ENCODE measurements at regions not wholly inside any gene's neighbourhood (a gene's known extent, or its start where the extent isn't known, plus 50 kb on each side); places are given as distances from the start of the nearest gene placed in this dataset.
A peak's percentile ranks its signal among the peaks of the same experiment; 100 is the strongest.

- Histone ChIP-seq H3K27me3 (peaks cover 0 to 24% (median 0%) of the 10 kb centered on the region in 3 donors), H3K4me1 (no peaks in the 10 kb centered on the region), H3K36me3 (no peaks in the 10 kb centered on the region), H3K4me3 (no peak overlapping the region), H3K9me3 (no peaks in the 10 kb centered on the region), H3K27ac (no peak overlapping the region)
- no peak for DNase-seq
- intact Hi-C loops (cut with DNase I; ENCODE audit: low total_unique reads), result no loop called here
- TF ChIP-seq EP300 (IDR thresholded peaks at IDR 0.05) (no peak), CTCF (IDR thresholded peaks at IDR 0.05) (no peak), POLR2AphosphoS5 (IDR thresholded peaks at IDR 0.05) (no peak), POLR2A (IDR thresholded peaks at IDR 0.05) (no peak)
- 95 to 99% (median 96%) methylated on average over 8 of the region's 8 CpGs for WGBS, 5 donors
These were observed 131.1 kb downstream of the PXDC1 start for GRCh38 chr6:3620389-3620788.

- Histone ChIP-seq H3K4me1 (no peaks in the 10 kb centered on the region), H3K9me3 (no peaks in the 10 kb centered on the region), H3K4me3 (no peak overlapping the region), H3K27ac (no peak overlapping the region), H3K27me3 (peaks cover 0 to 22% (median 0%) of the 10 kb centered on the region in 3 donors), H3K36me3 (no peaks in the 10 kb centered on the region)
- TF ChIP-seq POLR2A (IDR thresholded peaks at IDR 0.05), result no peak
- TF ChIP-seq POLR2AphosphoS5 (IDR thresholded peaks at IDR 0.05), result no peak
- TF ChIP-seq EP300 (IDR thresholded peaks at IDR 0.05), result no peak
- no peak for TF ChIP-seq CTCF (IDR thresholded peaks at IDR 0.05)
- intact Hi-C loops (cut with DNase I; ENCODE audit: low total_unique reads), result no loop called here
- 78 to 87% (median 84%) methylated on average over 4 of the region's 4 CpGs for WGBS, 5 donors
- no peak for DNase-seq
These were observed 131.7 kb downstream of the PXDC1 start for GRCh38 chr6:3619800-3620199.

GRCh38 chr6:3619201-3619600 lies 132.3 kb downstream of the PXDC1 start:
- WGBS, 5 donors, result 68 to 84% (median 82%) methylated on average over 7 of the region's 7 CpGs
- TF ChIP-seq EP300 (IDR thresholded peaks at IDR 0.05) (no peak), POLR2A (IDR thresholded peaks at IDR 0.05) (no peak), POLR2AphosphoS5 (IDR thresholded peaks at IDR 0.05) (no peak), CTCF (IDR thresholded peaks at IDR 0.05) (no peak)

GRCh38 chr6:3618642-3619041 lies 132.9 kb downstream of the PXDC1 start:
- WGBS, 5 donors, result 87 to 100% (median 91%) methylated on average over 2 of the region's 2 CpGs; no CpG with 5 or more reads in 1 of the 5 donors
- peak in 1 of 2 donors; percentile 18 for DNase-seq
- intact Hi-C loops (cut with DNase I; ENCODE audit: low total_unique reads), result no loop called here
- no peak overlapping the region for H3K4me3 ChIP-seq
- H3K4me1 ChIP-seq, result no peaks in the 10 kb centered on the region
- H3K36me3 ChIP-seq, result no peaks in the 10 kb centered on the region
- H3K27ac ChIP-seq, result no peak overlapping the region
- no peaks in the 10 kb centered on the region for H3K9me3 ChIP-seq
- TF ChIP-seq CTCF (IDR thresholded peaks at IDR 0.05) (no peak), POLR2A (IDR thresholded peaks at IDR 0.05) (no peak), EP300 (IDR thresholded peaks at IDR 0.05) (no peak), POLR2AphosphoS5 (IDR thresholded peaks at IDR 0.05) (no peak)
- peaks cover 0 to 18% (median 0%) of the 10 kb centered on the region in 3 donors for H3K27me3 ChIP-seq

More at GRCh38 chr6:3619201-3619600, 132.3 kb downstream of the PXDC1 start:
- Histone ChIP-seq H3K4me1 (no peaks in the 10 kb centered on the region), H3K27ac (no peak overlapping the region), H3K9me3 (no peaks in the 10 kb centered on the region), H3K4me3 (no peak overlapping the region), H3K36me3 (no peaks in the 10 kb centered on the region), H3K27me3 (peaks cover 0 to 22% (median 0%) of the 10 kb centered on the region in 3 donors)
- intact Hi-C loops (cut with DNase I; ENCODE audit: low total_unique reads), result no loop called here
- DNase-seq, result peak in 1 of 2 donors; percentile 30
